Calu3 (cell line): ENCODE measurements at regions not wholly inside any gene's neighbourhood (a gene's known extent, or its start where the extent isn't known, plus 50 kb on each side); places are given as distances from the start of the nearest gene placed in this dataset.

Experiments
- BruUV-seq: library from RNA; stranded (reverse); fragments of 400-500 nt; replicated peaks from 2 replicates; lab custom pipeline; 2021; lab: Mats Ljungman, UMichigan
- CTCF ChIA-PET: fragments of 300-600 bp; sonication (Branson Sonifier 250); formaldehyde crosslinking; loops from one replicate; lab custom pipeline; 2022; ENCODE audit warnings: antibody characterized with exemption; lab: Charles Lee
- DNase-seq: peaks from one replicate; pipeline ENCODE4 v3.0.0; 2022
- H3K27ac Mint-ChIP-seq: one replicate; pipeline ENCODE4 v1.8.0; 2022; ENCODE audit warnings: mixed read lengths; ENCODE audit not compliant: unreplicated experiment
- H3K27me3 Mint-ChIP-seq: one replicate; pipeline ENCODE4 v1.8.0; 2022; ENCODE audit warnings: mixed read lengths; ENCODE audit not compliant: unreplicated experiment
- H3K36me3 Mint-ChIP-seq: one replicate; pipeline ENCODE4 v1.8.0; 2022; ENCODE audit warnings: mild to moderate bottlenecking, moderate library complexity, mixed read lengths; ENCODE audit not compliant: insufficient read depth, unreplicated experiment
- H3K4me1 Mint-ChIP-seq: one replicate; pipeline ENCODE4 v1.8.0; 2022; ENCODE audit warnings: mild to moderate bottlenecking, low read depth, mixed read lengths; ENCODE audit not compliant: unreplicated experiment
- H3K4me3 Mint-ChIP-seq: one replicate; pipeline ENCODE4 v1.8.0; 2022; ENCODE audit warnings: mild to moderate bottlenecking, low read depth, moderate library complexity, mixed read lengths; ENCODE audit not compliant: unreplicated experiment
- H3K9me3 Mint-ChIP-seq: one replicate; pipeline ENCODE4 v1.8.0; 2022; ENCODE audit warnings: low read depth, mixed read lengths; ENCODE audit not compliant: unreplicated experiment
- intact Hi-C: fragments of 100-400 bp; cut with micrococcal nuclease; formaldehyde crosslinking; loops from one replicate; pipeline ENCODE4 v1.10.0; 2022; ENCODE audit not compliant: unreplicated experiment
- TF ChIP-seq, protein P1 (sequence below): fragments of 200-600 bp; IDR thresholded peaks from one replicate; pipeline ENCODE4 v1.8.0; 2022; ENCODE audit warnings: antibody characterized with exemption; ENCODE audit not compliant: unreplicated experiment

GRCh38 chr4:110359076-110359475 is 116.9 kb upstream of the ENPEP start:
- no peaks in the 10 kb centered on the region for H3K27me3 Mint-ChIP-seq
- no peak for DNase-seq
- H3K27ac Mint-ChIP-seq, result no peak overlapping the region
- intact Hi-C loops, result no loop called here
- H3K4me1 Mint-ChIP-seq, result peaks cover 8% of the 10 kb centered on the region
- no peaks in the 10 kb centered on the region for H3K36me3 Mint-ChIP-seq
- CTCF ChIA-PET, result no interaction called here
- H3K9me3 Mint-ChIP-seq, result no peaks in the 10 kb centered on the region
- BruUV-seq, result no TSS peak
- H3K4me3 Mint-ChIP-seq, result no peak overlapping the region
- TF ChIP-seq, protein P1, sequence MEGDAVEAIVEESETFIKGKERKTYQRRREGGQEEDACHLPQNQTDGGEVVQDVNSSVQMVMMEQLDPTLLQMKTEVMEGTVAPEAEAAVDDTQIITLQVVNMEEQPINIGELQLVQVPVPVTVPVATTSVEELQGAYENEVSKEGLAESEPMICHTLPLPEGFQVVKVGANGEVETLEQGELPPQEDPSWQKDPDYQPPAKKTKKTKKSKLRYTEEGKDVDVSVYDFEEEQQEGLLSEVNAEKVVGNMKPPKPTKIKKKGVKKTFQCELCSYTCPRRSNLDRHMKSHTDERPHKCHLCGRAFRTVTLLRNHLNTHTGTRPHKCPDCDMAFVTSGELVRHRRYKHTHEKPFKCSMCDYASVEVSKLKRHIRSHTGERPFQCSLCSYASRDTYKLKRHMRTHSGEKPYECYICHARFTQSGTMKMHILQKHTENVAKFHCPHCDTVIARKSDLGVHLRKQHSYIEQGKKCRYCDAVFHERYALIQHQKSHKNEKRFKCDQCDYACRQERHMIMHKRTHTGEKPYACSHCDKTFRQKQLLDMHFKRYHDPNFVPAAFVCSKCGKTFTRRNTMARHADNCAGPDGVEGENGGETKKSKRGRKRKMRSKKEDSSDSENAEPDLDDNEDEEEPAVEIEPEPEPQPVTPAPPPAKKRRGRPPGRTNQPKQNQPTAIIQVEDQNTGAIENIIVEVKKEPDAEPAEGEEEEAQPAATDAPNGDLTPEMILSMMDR, result no peak

GRCh38 chr4:110357521-110357920 is 118.4 kb upstream of the ENPEP start:
- no peaks in the 10 kb centered on the region for H3K36me3 Mint-ChIP-seq
- peaks cover 8% of the 10 kb centered on the region for H3K4me1 Mint-ChIP-seq
- H3K27ac Mint-ChIP-seq, result no peak overlapping the region
- intact Hi-C loops, result no loop called here
- TF ChIP-seq, protein P1, result no peak
- H3K27me3 Mint-ChIP-seq, result no peaks in the 10 kb centered on the region
- CTCF ChIA-PET, result no interaction called here
- BruUV-seq, result no TSS peak
- H3K4me3 Mint-ChIP-seq, result no peak overlapping the region
- no peak for DNase-seq
- H3K9me3 Mint-ChIP-seq, result no peaks in the 10 kb centered on the region

DNA sequence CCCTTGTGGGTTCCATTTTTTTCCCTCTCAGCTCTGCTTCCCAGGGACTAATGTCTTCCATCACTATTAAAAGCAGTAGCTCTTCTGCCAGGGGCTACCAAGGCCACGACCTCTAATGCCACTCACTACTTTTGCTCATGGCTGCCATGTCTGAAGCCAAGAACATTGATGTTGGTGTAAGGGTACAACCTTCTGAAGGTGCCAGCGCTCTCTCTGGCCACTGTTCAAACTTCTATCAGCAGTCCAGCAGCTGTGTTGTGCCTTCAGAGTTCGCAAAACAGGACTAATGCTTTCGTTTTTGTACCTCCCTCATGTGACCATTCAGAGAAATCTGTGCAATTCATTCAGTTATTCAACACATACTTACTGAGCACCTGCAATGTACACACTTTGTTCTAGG is 121.5 kb upstream of the ENPEP start:
- BruUV-seq, result no TSS peak
- intact Hi-C loops, result no loop called here
- no peak overlapping the region for H3K27ac Mint-ChIP-seq
- no peaks in the 10 kb centered on the region for H3K9me3 Mint-ChIP-seq
- CTCF ChIA-PET, result no interaction called here
- DNase-seq, result no peak
- H3K4me1 Mint-ChIP-seq, result no peaks in the 10 kb centered on the region
- H3K36me3 Mint-ChIP-seq, result no peaks in the 10 kb centered on the region
- TF ChIP-seq, protein P1, result no peak
- no peak overlapping the region for H3K4me3 Mint-ChIP-seq
- H3K27me3 Mint-ChIP-seq, result no peaks in the 10 kb centered on the region

GRCh38 chr4:110352670-110353442 is 123.1 kb upstream of the ENPEP start:
- no TSS peak for BruUV-seq
- Mint-ChIP-seq H3K27me3 (no peaks in the 10 kb centered on the region), H3K9me3 (no peaks in the 10 kb centered on the region), H3K27ac (no peak overlapping the region), H3K4me1 (no peaks in the 10 kb centered on the region), H3K36me3 (no peaks in the 10 kb centered on the region), H3K4me3 (no peak overlapping the region)
- TF ChIP-seq, protein P1, result no peak
- no peak for DNase-seq
- intact Hi-C loops, result no loop called here
- CTCF ChIA-PET, result no interaction called here
